Ectodermal cell (in vitro differentiated cells): ENCODE measurements at regions not wholly inside any gene's neighbourhood (a gene's known extent, or its start where the extent isn't known, plus 50 kb on each side); places are given as distances from the start of the nearest gene placed in this dataset.

Source experiments
- H3K27ac ChIP-seq: 2 replicates; pipeline ENCODE4 v1.7.0; 2013; ENCODE audit warnings: mild to moderate bottlenecking, low read depth, low read length; ENCODE audit not compliant: insufficient read depth, poor library complexity, severe bottlenecking
- H3K27me3 ChIP-seq: 2 replicates; pipeline ENCODE4 v1.7.0; 2013; ENCODE audit warnings: mild to moderate bottlenecking, low read length; ENCODE audit not compliant: insufficient read depth, control insufficient read depth, poor library complexity, severe bottlenecking
- H3K36me3 ChIP-seq: one replicate; pipeline ENCODE4 v1.7.0; 2013; ENCODE audit warnings: low read length; ENCODE audit not compliant: control insufficient read depth, insufficient read depth
- H3K4me1 ChIP-seq: one replicate; pipeline ENCODE4 v1.7.0; 2013; ENCODE audit warnings: low read length; ENCODE audit not compliant: control insufficient read depth, insufficient read depth
- H3K4me3 ChIP-seq: 2 replicates; pipeline ENCODE4 v1.7.0; 2013; ENCODE audit warnings: low read depth, low read length, control low read depth; ENCODE audit not compliant: insufficient read depth
- H3K9me3 ChIP-seq: 2 replicates; pipeline ENCODE4 v1.7.0; 2013; ENCODE audit warnings: mild to moderate bottlenecking, low read length, moderate library complexity; ENCODE audit not compliant: control insufficient read depth
- WGBS, 2 experiments: methylation state at CpG; one replicate each; pipeline ENCODE4 v1.1.7; 2013; ENCODE audit warnings: missing lambda C conversion rate in 2 of 2; 5-methylcytosine and 5-hydroxymethylcytosine counted together

GRCh38 chr1:235019471-235019870 is 109.2 kb downstream of the TOMM20 start:
- peaks cover 13% of the 10 kb centered on the region for H3K4me1 ChIP-seq
- 94 to 95% methylated on average over 3 of the region's 3 CpGs for WGBS, 2 experiments

GRCh38 chr1:235018720-235019444 is 109.8 kb downstream of the TOMM20 start:
- Histone ChIP-seq H3K36me3 (no peaks in the 10 kb centered on the region), H3K4me1 (peaks cover 13% of the 10 kb centered on the region), H3K9me3 (no peaks in the 10 kb centered on the region), H3K27ac (no peak overlapping the region), H3K27me3 (no peaks in the 10 kb centered on the region), H3K4me3 (no peak overlapping the region)
- 90 to 97% methylated on average over 3 of the region's 3 CpGs for whole genome bisulfite sequencing, 2 experiments

More at GRCh38 chr1:235019471-235019870, 109.2 kb downstream of the TOMM20 start:
- no peaks in the 10 kb centered on the region for H3K36me3 ChIP-seq
- no peaks in the 10 kb centered on the region for H3K27me3 ChIP-seq
- H3K9me3 ChIP-seq = no peaks in the 10 kb centered on the region
- H3K4me3 ChIP-seq = no peak overlapping the region
- H3K27ac ChIP-seq = no peak overlapping the region

GRCh38 chr1:235018161-235018560 is 110.5 kb downstream of the TOMM20 start:
- no peaks in the 10 kb centered on the region for H3K36me3 ChIP-seq
- no peak overlapping the region for H3K27ac ChIP-seq
- no peaks in the 10 kb centered on the region for H3K9me3 ChIP-seq
- H3K4me3 ChIP-seq = no peak overlapping the region
- H3K4me1 ChIP-seq = peaks cover 11% of the 10 kb centered on the region
- no peaks in the 10 kb centered on the region for H3K27me3 ChIP-seq
- WGBS, 2 experiments = 93 to 95% methylated on average over 3 of the region's 3 CpGs

GRCh38 chr1:235017719-235018118 is 110.9 kb downstream of the TOMM20 start:
- no peak overlapping the region for H3K4me3 ChIP-seq
- peaks cover 7% of the 10 kb centered on the region for H3K4me1 ChIP-seq
- H3K9me3 ChIP-seq = no peaks in the 10 kb centered on the region
- no peak overlapping the region for H3K27ac ChIP-seq
- 91 to 93% methylated on average over 2 of the region's 2 CpGs for WGBS, 2 experiments
- no peaks in the 10 kb centered on the region for H3K27me3 ChIP-seq
- no peaks in the 10 kb centered on the region for H3K36me3 ChIP-seq

- no peaks in the 10 kb centered on the region for H3K36me3 ChIP-seq
- no peaks in the 10 kb centered on the region for H3K27me3 ChIP-seq
- H3K27ac ChIP-seq = no peak overlapping the region
- no peak overlapping the region for H3K4me3 ChIP-seq
- 95 to 99% methylated on average over 4 of the region's 4 CpGs for WGBS, 2 experiments
- H3K9me3 ChIP-seq = no peaks in the 10 kb centered on the region
- H3K4me1 ChIP-seq = peaks cover 7% of the 10 kb centered on the region
Observed at GRCh38 chr1:235017191-235017590, 111.4 kb downstream of the TOMM20 start.

GRCh38 chr1:235015291-235015985 is 113.2 kb downstream of the TOMM20 start:
- no peaks in the 10 kb centered on the region for H3K36me3 ChIP-seq
- no peak overlapping the region for H3K27ac ChIP-seq
- H3K9me3 ChIP-seq = no peaks in the 10 kb centered on the region
- H3K4me3 ChIP-seq = no peak overlapping the region
- no peaks in the 10 kb centered on the region for H3K27me3 ChIP-seq
- WGBS, 2 experiments = 83 to 85% methylated on average over 6 of the region's 6 CpGs
- H3K4me1 ChIP-seq = peaks cover 7% of the 10 kb centered on the region

- WGBS, 2 experiments = 97 to 100% methylated on average over 2 of the region's 2 CpGs
- no peaks in the 10 kb centered on the region for H3K36me3 ChIP-seq
- H3K4me1 ChIP-seq = peaks cover 7% of the 10 kb centered on the region
- H3K4me3 ChIP-seq = no peak overlapping the region
- H3K27ac ChIP-seq = no peak overlapping the region
- H3K27me3 ChIP-seq = no peaks in the 10 kb centered on the region
- H3K9me3 ChIP-seq = no peaks in the 10 kb centered on the region
Observed at GRCh38 chr1:235014756-235015155, 113.9 kb downstream of the TOMM20 start.

- Histone ChIP-seq H3K9me3 (no peaks in the 10 kb centered on the region), H3K4me1 (peaks cover 7% of the 10 kb centered on the region), H3K36me3 (no peaks in the 10 kb centered on the region), H3K27ac (no peak overlapping the region), H3K27me3 (no peaks in the 10 kb centered on the region), H3K4me3 (no peak overlapping the region)
- WGBS, 2 experiments = 95 to 97% methylated on average over 3 of the region's 3 CpGs
Observed at GRCh38 chr1:235013512-235013911, 115.1 kb downstream of the TOMM20 start.

GRCh38 chr1:235012436-235013210 is 116.0 kb downstream of the TOMM20 start:
- H3K4me3 ChIP-seq = no peak overlapping the region
- H3K9me3 ChIP-seq = no peaks in the 10 kb centered on the region
- H3K4me1 ChIP-seq = peaks cover 7% of the 10 kb centered on the region
- no peaks in the 10 kb centered on the region for H3K36me3 ChIP-seq
- WGBS, 2 experiments = 83 to 91% methylated on average over 9 to 10 of the region's 10 CpGs
- no peaks in the 10 kb centered on the region for H3K27me3 ChIP-seq
- no peak overlapping the region for H3K27ac ChIP-seq
